ENCODE measurements at regions not wholly inside any gene's neighbourhood (a gene's known extent, or its start where the extent isn't known, plus 50 kb on each side); places are given as distances from the start of the nearest gene placed in this dataset.

- Histone ChIP-seq H3K9ac (ENCODE audit: low read depth, low read length) (no peak overlapping the region), H3K27ac (ENCODE audit: low read depth, low read length) (no peak overlapping the region), H3K4me3 (ENCODE audit: low read length) (no peak overlapping the region), H3K9me3 (ENCODE audit: insufficient read depth, low read depth, low read length) (peaks cover 98% of the 10 kb centered on the region), H3K4me1 (ENCODE audit: insufficient read depth, low read length) (no peaks in the 10 kb centered on the region), H3K27me3 (ENCODE audit: insufficient read depth, low read length) (no peaks in the 10 kb centered on the region), H3K36me3 (ENCODE audit: insufficient read depth, low read length) (no peaks in the 10 kb centered on the region)
- WGBS, result 83% methylated on average over 20 of the region's 20 CpGs
Measured at GRCh38 chr14:105837349-105838063, 311.1 kb downstream of the TMEM121 start.

DNA sequence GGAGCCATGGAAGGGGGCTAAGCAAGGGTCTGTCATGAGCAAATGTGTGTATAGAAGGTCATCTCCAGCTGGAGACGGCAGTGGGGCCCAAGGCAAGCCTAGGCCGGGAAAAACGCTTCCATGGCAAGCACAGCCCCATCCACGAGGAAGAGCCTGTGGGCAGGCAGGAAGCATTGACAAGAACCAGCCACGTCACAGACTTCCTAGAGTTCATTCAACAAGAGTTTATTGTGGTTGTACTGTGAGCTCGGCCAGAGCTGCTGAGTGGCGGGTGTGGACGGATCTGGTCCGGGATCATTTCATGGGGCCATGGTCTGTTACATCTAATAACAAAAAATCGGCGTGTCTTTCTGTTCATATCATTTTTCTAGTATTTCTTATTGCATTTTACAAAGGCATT lies 311.7 kb downstream of the TMEM121 start:
- no peaks in the 10 kb centered on the region for H3K4me1 ChIP-seq (ENCODE audit: insufficient read depth, low read length)
- WGBS, result 91% methylated on average over 11 of the region's 11 CpGs
- peaks cover 97% of the 10 kb centered on the region for H3K9me3 ChIP-seq (ENCODE audit: insufficient read depth, low read depth, low read length)
- H3K36me3 ChIP-seq (ENCODE audit: insufficient read depth, low read length), result no peaks in the 10 kb centered on the region
- H3K9ac ChIP-seq (ENCODE audit: low read depth, low read length), result no peak overlapping the region
- H3K27ac ChIP-seq (ENCODE audit: low read depth, low read length), result no peak overlapping the region
- H3K4me3 ChIP-seq (ENCODE audit: low read length), result no peak overlapping the region
- no peaks in the 10 kb centered on the region for H3K27me3 ChIP-seq (ENCODE audit: insufficient read depth, low read length)

GRCh38 chr14:105838591-105839424 lies 312.4 kb downstream of the TMEM121 start:
- no peaks in the 10 kb centered on the region for H3K27me3 ChIP-seq (ENCODE audit: insufficient read depth, low read length)
- H3K4me3 ChIP-seq (ENCODE audit: low read length), result no peak overlapping the region
- WGBS, result 85% methylated on average over 15 of the region's 15 CpGs
- H3K27ac ChIP-seq (ENCODE audit: low read depth, low read length), result no peak overlapping the region
- no peaks in the 10 kb centered on the region for H3K4me1 ChIP-seq (ENCODE audit: insufficient read depth, low read length)
- peaks cover 97% of the 10 kb centered on the region for H3K9me3 ChIP-seq (ENCODE audit: insufficient read depth, low read depth, low read length)
- no peaks in the 10 kb centered on the region for H3K36me3 ChIP-seq (ENCODE audit: insufficient read depth, low read length)
- no peak overlapping the region for H3K9ac ChIP-seq (ENCODE audit: low read depth, low read length)

GRCh38 chr14:105839425-105840265 lies 313.3 kb downstream of the TMEM121 start:
- H3K4me3 ChIP-seq (ENCODE audit: low read length), result no peak overlapping the region
- no peaks in the 10 kb centered on the region for H3K36me3 ChIP-seq (ENCODE audit: insufficient read depth, low read length)
- no peak overlapping the region for H3K9ac ChIP-seq (ENCODE audit: low read depth, low read length)
- no peak overlapping the region for H3K27ac ChIP-seq (ENCODE audit: low read depth, low read length)
- H3K4me1 ChIP-seq (ENCODE audit: insufficient read depth, low read length), result no peaks in the 10 kb centered on the region
- H3K27me3 ChIP-seq (ENCODE audit: insufficient read depth, low read length), result no peaks in the 10 kb centered on the region
- peaks cover 97% of the 10 kb centered on the region for H3K9me3 ChIP-seq (ENCODE audit: insufficient read depth, low read depth, low read length)
- 84% methylated on average over 20 of the region's 20 CpGs for WGBS

DNA sequence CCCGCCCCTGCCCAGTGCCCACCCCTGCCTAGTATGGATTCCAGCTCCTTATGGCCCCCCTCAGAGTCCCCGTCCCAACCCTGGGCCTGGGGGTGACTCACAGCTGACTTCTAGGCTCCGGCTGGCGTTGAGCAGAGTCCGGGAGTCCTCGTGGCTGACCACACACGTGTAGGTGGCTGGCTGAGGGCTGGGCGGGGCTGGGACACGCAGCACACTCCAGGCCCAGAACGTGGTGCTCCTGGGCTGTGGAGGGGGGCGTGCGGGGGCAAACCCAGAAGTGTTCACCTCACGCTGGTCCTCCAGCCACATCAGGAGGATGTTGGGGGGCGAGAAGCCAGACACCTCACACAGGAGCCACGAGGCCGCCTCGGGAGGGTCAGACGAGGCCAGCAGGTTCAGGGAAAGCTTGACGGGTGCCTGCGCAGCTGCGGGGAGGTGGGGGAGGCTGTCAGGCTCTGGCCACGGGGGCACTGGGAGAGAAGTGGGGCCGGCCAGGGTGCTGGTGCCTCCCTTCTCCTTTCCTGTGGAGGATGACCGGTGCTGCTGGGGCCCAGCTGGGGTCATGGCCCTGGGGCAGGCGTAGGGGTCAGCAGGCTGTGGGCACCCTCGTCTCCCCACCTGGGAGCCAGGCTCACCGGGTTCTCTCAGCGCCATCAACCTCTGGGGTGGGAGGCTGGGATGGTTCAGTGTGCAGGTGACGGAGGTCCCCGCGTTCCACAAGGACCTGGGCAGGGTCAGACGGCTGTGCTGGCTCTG lies 314.1 kb downstream of the TMEM121 start:
- H3K4me1 ChIP-seq (ENCODE audit: insufficient read depth, low read length), result no peaks in the 10 kb centered on the region
- no peak overlapping the region for H3K9ac ChIP-seq (ENCODE audit: low read depth, low read length)
- no peak overlapping the region for H3K27ac ChIP-seq (ENCODE audit: low read depth, low read length)
- H3K36me3 ChIP-seq (ENCODE audit: insufficient read depth, low read length), result no peaks in the 10 kb centered on the region
- WGBS, result 81% methylated on average over 32 of the region's 32 CpGs
- no peak overlapping the region for H3K4me3 ChIP-seq (ENCODE audit: low read length)
- H3K9me3 ChIP-seq (ENCODE audit: insufficient read depth, low read depth, low read length), result peaks cover 97% of the 10 kb centered on the region
- no peaks in the 10 kb centered on the region for H3K27me3 ChIP-seq (ENCODE audit: insufficient read depth, low read length)

GRCh38 chr14:105841022-105842009 lies 314.9 kb downstream of the TMEM121 start:
- peaks cover 97% of the 10 kb centered on the region for H3K9me3 ChIP-seq (ENCODE audit: insufficient read depth, low read depth, low read length)
- 79% methylated on average over 29 of the region's 29 CpGs for WGBS
- no peak overlapping the region for H3K27ac ChIP-seq (ENCODE audit: low read depth, low read length)

DNA sequence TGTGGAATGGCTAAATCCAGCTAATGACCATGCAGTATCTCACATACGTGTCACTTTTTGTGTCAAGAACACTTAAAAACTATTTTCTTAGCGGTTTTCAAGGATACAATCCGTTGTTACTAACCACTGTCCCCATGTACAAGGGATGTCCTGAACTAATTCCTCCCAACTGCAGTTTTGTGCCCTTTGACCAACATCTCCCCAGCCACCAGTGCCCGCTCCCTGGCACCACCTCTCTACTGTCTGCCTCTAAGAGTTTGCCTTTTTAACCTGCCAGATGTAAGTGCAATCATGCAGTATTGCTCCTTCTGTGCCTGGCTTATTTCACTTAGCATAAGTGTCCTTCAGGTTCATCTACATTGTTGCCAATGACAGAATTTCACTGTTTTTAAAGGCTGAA lies 315.7 kb downstream of the TMEM121 start:
- H3K9me3 ChIP-seq (ENCODE audit: insufficient read depth, low read depth, low read length), result peaks cover 98% of the 10 kb centered on the region
- 53% methylated on average over 4 of the region's 4 CpGs for WGBS
- no peak overlapping the region for H3K9ac ChIP-seq (ENCODE audit: low read depth, low read length)
- H3K27ac ChIP-seq (ENCODE audit: low read depth, low read length), result no peak overlapping the region
- H3K36me3 ChIP-seq (ENCODE audit: insufficient read depth, low read length), result no peaks in the 10 kb centered on the region
- H3K4me1 ChIP-seq (ENCODE audit: insufficient read depth, low read length), result no peaks in the 10 kb centered on the region
- H3K27me3 ChIP-seq (ENCODE audit: insufficient read depth, low read length), result no peaks in the 10 kb centered on the region
- H3K4me3 ChIP-seq (ENCODE audit: low read length), result no peak overlapping the region

More at GRCh38 chr14:105841022-105842009, 314.9 kb downstream of the TMEM121 start:
- Histone ChIP-seq H3K9ac (ENCODE audit: low read depth, low read length) (no peak overlapping the region), H3K36me3 (ENCODE audit: insufficient read depth, low read length) (no peaks in the 10 kb centered on the region), H3K4me1 (ENCODE audit: insufficient read depth, low read length) (no peaks in the 10 kb centered on the region), H3K27me3 (ENCODE audit: insufficient read depth, low read length) (no peaks in the 10 kb centered on the region), H3K4me3 (ENCODE audit: low read length) (no peak overlapping the region)

- Histone ChIP-seq H3K36me3 (ENCODE audit: insufficient read depth, low read length) (no peaks in the 10 kb centered on the region), H3K27me3 (ENCODE audit: insufficient read depth, low read length) (no peaks in the 10 kb centered on the region), H3K4me3 (ENCODE audit: low read length) (no peak overlapping the region), H3K27ac (ENCODE audit: low read depth, low read length) (no peak overlapping the region), H3K9me3 (ENCODE audit: insufficient read depth, low read depth, low read length) (peaks cover 98% of the 10 kb centered on the region), H3K9ac (ENCODE audit: low read depth, low read length) (no peak overlapping the region), H3K4me1 (ENCODE audit: insufficient read depth, low read length) (no peaks in the 10 kb centered on the region)
- WGBS, result 68% methylated on average over 13 of the region's 13 CpGs
Measured at GRCh38 chr14:105843444-105844046, 317.2 kb downstream of the TMEM121 start.

DNA sequence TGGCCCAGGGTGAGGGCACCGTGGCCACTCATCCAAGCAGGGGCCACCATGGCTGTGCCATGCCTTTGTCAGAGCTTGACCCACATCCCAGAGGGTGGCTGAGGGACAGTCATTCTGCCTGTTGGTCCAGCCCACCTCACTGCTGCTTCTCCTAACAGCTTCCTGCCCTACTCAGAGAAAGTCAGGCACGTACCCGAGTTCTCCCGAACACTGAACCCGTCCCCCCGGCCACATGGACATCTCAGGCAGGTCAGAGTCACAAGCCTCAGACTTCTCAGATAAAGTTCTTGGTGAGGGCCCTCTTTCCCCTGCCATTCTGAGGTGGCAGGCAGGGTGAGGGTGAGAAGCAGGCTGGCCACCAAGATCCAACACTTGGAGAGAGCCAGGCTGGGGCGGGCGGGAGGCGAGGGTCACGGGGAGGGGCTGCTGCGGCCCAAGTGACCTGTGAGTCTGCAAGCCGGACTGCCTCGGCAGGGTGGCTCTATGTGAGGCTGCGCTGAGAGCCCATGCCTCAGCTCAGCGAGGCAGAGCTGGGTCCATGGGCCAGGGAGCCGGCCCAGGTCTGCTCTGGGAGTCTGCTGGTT lies 317.8 kb downstream of the TMEM121 start:
- Histone ChIP-seq H3K9me3 (ENCODE audit: insufficient read depth, low read depth, low read length) (peaks cover 94% of the 10 kb centered on the region), H3K27ac (ENCODE audit: low read depth, low read length) (no peak overlapping the region), H3K27me3 (ENCODE audit: insufficient read depth, low read length) (no peaks in the 10 kb centered on the region), H3K4me3 (ENCODE audit: low read length) (no peak overlapping the region), H3K36me3 (ENCODE audit: insufficient read depth, low read length) (no peaks in the 10 kb centered on the region), H3K4me1 (ENCODE audit: insufficient read depth, low read length) (no peaks in the 10 kb centered on the region), H3K9ac (ENCODE audit: low read depth, low read length) (no peak overlapping the region)
- WGBS, result 86% methylated on average over 16 of the region's 16 CpGs

Data from HUES64 (cell line).